Activated naive CD8-positive, alpha-beta T cell treated with anti-CD3 and anti-CD28 coated beads, Interleukin-2, amount 10 ng/mL, durations not matched to agents 7 days and 5 days (primary cell): ENCODE measurements at regions not wholly inside any gene's neighbourhood (a gene's known extent, or its start where the extent isn't known, plus 50 kb on each side); places are given as distances from the start of the nearest gene placed in this dataset.
"Not testable (repeated sequence)": the region's sequence is repeated elsewhere in the genome, so short reads cannot be mapped to it uniquely, and the experiment has no call there.

Experiments
- ATAC-seq: fragments of 150-1000 bp; cut with Tn5 transposase; one replicate; pipeline ENCODE4 v1.10.0; 2021; ENCODE audit warnings: low read depth, moderate library complexity
- POLR2A ChIA-PET: fragments of 350-600 bp; sonication (Branson Sonifier 250); formaldehyde crosslinking; loops from one replicate; lab custom pipeline; 2021; ENCODE audit warnings: antibody characterized with exemption; lab: Charles Lee
- DNase-seq: peaks from one replicate; pipeline ENCODE4 v3.0.0; 2021
- H3K27ac Mint-ChIP-seq: one replicate; pipeline ENCODE4 v1.8.0; 2022; ENCODE audit warnings: mild to moderate bottlenecking, mixed read lengths
- H3K27me3 Mint-ChIP-seq: one replicate; pipeline ENCODE4 v1.8.0; 2022; ENCODE audit warnings: mild to moderate bottlenecking, moderate library complexity, mixed read lengths
- H3K36me3 Mint-ChIP-seq: one replicate; pipeline ENCODE4 v1.8.0; 2021; ENCODE audit warnings: mild to moderate bottlenecking, mixed read lengths
- H3K4me1 Mint-ChIP-seq: one replicate; pipeline ENCODE4 v1.8.0; 2021; ENCODE audit warnings: mixed read lengths
- H3K4me3 Mint-ChIP-seq: one replicate; pipeline ENCODE4 v1.8.0; 2022; ENCODE audit warnings: mild to moderate bottlenecking, moderate library complexity, mixed read lengths
- H3K9me3 Mint-ChIP-seq: one replicate; pipeline ENCODE4 v1.8.0; 2021; ENCODE audit warnings: mixed read lengths

- peaks cover 11% of the 10 kb centered on the region for H3K27me3 Mint-ChIP-seq
- peaks cover 34% of the 10 kb centered on the region for H3K36me3 Mint-ChIP-seq
- POLR2A ChIA-PET = no interaction called here
- H3K4me1 Mint-ChIP-seq = peaks cover 38% of the 10 kb centered on the region
- DNase-seq (no peak), ATAC-seq (no peak)
- H3K4me3 Mint-ChIP-seq = no peak overlapping the region
- no peaks in the 10 kb centered on the region for H3K9me3 Mint-ChIP-seq
- no peak overlapping the region for H3K27ac Mint-ChIP-seq
These were observed 87.1 kb upstream of the KCNA1 start for GRCh38 chr12:4822572-4822971.

DNA sequence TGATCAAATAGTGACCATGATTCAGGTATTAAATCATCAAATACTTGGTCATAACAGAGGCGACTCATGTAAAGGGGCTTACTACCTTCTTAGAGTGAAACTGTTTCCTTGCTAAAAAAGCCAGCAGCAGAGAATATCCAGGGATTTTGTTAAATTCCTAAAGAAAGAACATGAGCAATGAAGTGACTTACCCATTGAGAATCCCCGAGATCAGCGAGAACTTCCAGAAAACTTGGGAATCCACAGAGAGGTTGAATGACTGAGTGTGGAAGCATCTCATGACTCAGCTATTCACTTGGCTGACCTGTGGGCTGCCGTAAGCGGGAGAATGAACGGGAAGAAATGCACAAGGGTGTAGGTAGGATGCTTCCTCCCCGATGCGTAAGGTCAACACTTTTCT lies 85.3 kb upstream of the KCNA1 start:
- Mint-ChIP-seq H3K9me3 (no peaks in the 10 kb centered on the region), H3K27ac (peak overlapping the region; percentile 25), H3K4me1 (peaks cover 48% of the 10 kb centered on the region), H3K27me3 (peaks cover 1% of the 10 kb centered on the region), H3K36me3 (peaks cover 33% of the 10 kb centered on the region), H3K4me3 (peak overlapping the region; percentile 23)
- DNase-seq (no peak), ATAC-seq (no peak)
- POLR2A ChIA-PET = no interaction called here

DNA sequence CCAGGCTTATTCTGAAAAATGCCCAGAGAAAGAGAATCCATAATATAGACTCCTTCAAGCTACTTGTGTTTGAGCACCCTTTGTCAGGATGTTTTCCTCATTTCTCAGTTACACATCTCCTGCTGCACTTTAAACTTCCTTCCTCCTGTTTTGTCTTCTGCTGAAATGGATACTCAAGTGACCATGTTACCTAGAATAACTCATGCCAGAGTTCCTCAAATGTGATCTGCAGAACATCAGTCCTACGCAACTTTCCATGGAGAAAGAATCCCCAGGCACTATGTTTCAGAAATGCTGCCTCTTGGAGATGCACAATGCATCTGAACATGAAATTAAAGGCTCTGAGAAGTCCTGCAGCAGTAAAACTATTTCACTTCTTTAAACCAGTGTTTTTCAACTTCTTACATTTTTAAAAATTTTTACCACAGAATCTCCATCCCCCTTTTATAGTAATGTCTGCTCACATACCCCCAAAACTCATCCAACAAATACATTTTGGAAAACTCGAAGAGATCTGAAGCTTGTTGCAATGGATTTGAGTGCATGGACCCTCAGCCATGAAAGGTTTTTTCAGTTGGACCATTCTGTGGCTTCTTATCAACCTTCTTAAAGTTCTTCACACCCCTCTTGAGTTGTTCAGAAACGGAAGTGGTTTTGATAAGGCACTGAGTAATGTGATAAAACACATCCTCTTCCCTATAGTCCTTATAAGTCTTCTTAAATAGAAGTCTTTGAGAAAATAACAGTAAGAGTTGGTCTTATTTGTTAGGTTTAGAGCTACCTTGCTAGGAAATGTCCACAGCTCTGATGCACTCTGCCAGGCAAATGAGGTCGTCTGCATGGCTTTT lies 84.5 kb upstream of the KCNA1 start:
- Mint-ChIP-seq H3K4me1 (peaks cover 57% of the 10 kb centered on the region), H3K36me3 (peaks cover 33% of the 10 kb centered on the region), H3K27me3 (no peaks in the 10 kb centered on the region), H3K9me3 (no peaks in the 10 kb centered on the region), H3K4me3 (peak overlapping the region; percentile 75), H3K27ac (peak overlapping the region; percentile 92)
- ATAC-seq (peak; percentile 57), DNase-seq (no peak)
- POLR2A ChIA-PET = no interaction called here

DNA sequence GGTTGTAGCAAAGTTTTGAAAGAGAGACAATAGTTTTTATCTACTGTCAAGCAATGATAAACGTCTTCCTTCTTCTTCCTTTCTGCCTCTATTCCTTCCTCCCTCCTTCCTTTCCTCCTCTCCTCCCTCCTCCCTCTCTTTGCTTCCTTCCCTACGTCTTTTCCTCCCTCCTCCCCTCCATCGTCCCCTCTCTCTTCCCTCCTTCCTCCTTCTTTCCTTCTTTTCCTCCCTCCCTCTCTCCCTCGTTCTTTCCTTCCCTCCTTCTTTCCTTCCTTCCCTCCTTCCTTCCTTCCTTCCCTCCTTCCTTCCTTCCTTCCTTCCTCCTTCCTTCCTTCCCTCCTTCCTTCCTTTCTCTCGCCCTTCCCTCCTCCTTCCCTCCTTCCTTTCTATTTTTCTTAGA lies 82.8 kb upstream of the KCNA1 start:
- no peak for DNase-seq
- no peak for ATAC-seq
- H3K27ac Mint-ChIP-seq = peak overlapping the region; percentile 67
- peak overlapping the region; percentile 87 for H3K4me3 Mint-ChIP-seq
- POLR2A ChIA-PET = no interaction called here
- H3K9me3 Mint-ChIP-seq = no peaks in the 10 kb centered on the region
- H3K4me1 Mint-ChIP-seq = peaks cover 63% of the 10 kb centered on the region
- peaks cover 33% of the 10 kb centered on the region for H3K36me3 Mint-ChIP-seq
- no peaks in the 10 kb centered on the region for H3K27me3 Mint-ChIP-seq

DNA sequence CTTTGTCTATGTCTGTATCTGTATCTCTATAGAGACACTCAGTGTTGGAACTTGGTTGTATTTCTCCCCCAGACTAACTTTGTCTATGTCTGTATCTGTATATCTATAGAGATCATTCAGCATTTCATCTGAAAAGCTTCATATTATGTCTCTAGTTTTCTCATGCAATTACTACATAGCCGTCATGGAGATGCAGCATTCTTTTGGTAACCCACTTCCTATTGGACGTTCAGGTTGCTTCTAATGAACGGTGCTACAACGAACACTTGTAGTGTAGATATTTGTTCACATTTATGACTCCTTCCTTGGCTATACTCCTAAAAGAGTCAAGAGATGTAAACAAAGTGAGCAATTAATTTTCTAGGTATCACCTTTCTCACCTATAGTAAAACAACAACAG lies 81.5 kb upstream of the KCNA1 start:
- ATAC-seq (no peak), DNase-seq (no peak)
- Mint-ChIP-seq H3K4me3 (peak overlapping the region; percentile 87), H3K27ac (peak overlapping the region; percentile 88), H3K9me3 (peaks cover 6% of the 10 kb centered on the region), H3K36me3 (peaks cover 32% of the 10 kb centered on the region), H3K4me1 (peaks cover 63% of the 10 kb centered on the region), H3K27me3 (no peaks in the 10 kb centered on the region)
- POLR2A ChIA-PET = interaction anchor here (0.8 to 0.9 kb wide), 2 partner anchors 9 to 12 kb away, joined by 3 read pairs; no protein-coding TSS in a partner anchor

DNA sequence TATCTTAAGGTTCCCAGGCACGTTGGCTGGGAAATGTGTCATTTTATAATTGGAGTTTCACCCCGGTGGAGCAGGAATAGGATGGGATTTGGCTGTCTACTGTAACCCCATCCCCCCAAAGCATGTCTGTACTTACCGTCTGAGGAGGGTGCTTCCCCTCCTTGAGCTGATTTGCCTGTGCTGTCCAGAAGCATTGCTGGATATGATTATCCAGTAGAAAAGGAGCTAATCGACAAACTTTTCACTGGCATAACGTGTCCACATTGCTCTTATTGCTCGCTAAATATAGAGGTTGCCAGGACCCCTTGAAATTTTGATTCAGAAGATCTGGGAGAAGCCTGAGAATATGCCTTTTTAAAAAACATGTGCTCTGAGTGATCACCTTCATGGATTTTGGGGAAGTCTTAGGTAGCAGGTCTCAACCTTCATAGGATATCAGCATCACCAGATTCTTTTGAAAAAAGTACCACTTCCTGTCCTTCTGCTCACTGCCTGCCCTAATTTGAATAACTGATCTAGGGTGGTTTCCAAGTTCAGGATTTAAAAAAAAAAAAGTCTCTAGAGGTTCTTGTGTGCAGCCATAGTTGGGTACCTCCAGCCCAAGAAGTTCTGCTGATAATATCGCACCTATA lies 80.4 kb upstream of the KCNA1 start:
- Mint-ChIP-seq H3K27me3 (no peaks in the 10 kb centered on the region), H3K27ac (peak overlapping the region; percentile 88), H3K4me3 (peak overlapping the region; percentile 87), H3K4me1 (peaks cover 61% of the 10 kb centered on the region), H3K9me3 (peaks cover 10% of the 10 kb centered on the region), H3K36me3 (peaks cover 30% of the 10 kb centered on the region)
- DNase-seq (no peak), ATAC-seq (peak; percentile 84)
- POLR2A ChIA-PET = interaction anchor here (1.4 to 2.2 kb wide), 2 partner anchors 20 to 180 kb away, joined by 4 to 8 read pairs; partner anchors contain the start of genes AKAP3 and NDUFA9

GRCh38 chr12:4829793-4830162 lies 79.9 kb upstream of the KCNA1 start:
- Mint-ChIP-seq H3K9me3 (peaks cover 10% of the 10 kb centered on the region), H3K27ac (peak overlapping the region; percentile 88), H3K4me1 (peaks cover 57% of the 10 kb centered on the region), H3K36me3 (peaks cover 27% of the 10 kb centered on the region), H3K4me3 (peak overlapping the region; percentile 87), H3K27me3 (no peaks in the 10 kb centered on the region)
- POLR2A ChIA-PET = interaction anchor here (1.4 to 2.2 kb wide), 2 partner anchors 20 to 181 kb away, joined by 4 to 8 read pairs; partner anchors contain the start of genes AKAP3 and NDUFA9
- ATAC-seq = peak; percentile 19
- DNase-seq = no peak

- Mint-ChIP-seq H3K9me3 (peaks cover 12% of the 10 kb centered on the region), H3K36me3 (peaks cover 22% of the 10 kb centered on the region), H3K27me3 (peaks cover 4% of the 10 kb centered on the region), H3K27ac (peak overlapping the region; percentile 88), H3K4me3 (peak overlapping the region; percentile 87), H3K4me1 (peaks cover 48% of the 10 kb centered on the region)
- POLR2A ChIA-PET = interaction anchor here (2.2 kb wide), 1 partner anchor 182 kb away, joined by 8 read pairs; the partner anchor contains the start of genes AKAP3 and NDUFA9
- ATAC-seq = no peak
- DNase-seq = no peak
These were observed 79.0 kb upstream of the KCNA1 start for GRCh38 chr12:4830556-4831210.

DNA sequence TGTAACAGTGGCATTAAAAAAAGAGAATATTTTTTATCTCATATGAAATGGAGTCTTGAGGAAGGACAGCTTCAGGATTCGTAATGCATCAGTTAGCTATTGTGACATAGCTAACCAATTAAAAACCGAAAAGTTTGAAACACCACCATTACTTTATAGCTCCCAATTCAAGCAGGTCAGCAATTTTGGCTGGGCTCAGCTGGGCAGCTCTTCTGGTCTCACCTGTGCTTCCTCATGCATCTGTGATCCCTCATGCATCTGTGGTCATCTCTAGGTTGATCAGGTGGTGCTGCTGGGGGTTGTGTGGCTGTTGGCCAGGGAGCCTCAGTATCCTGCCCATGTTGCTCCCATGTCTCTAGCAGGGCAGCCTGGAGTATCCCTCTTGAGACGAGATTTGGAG lies 76.7 kb upstream of the KCNA1 start:
- no peak for ATAC-seq
- H3K4me1 Mint-ChIP-seq = peaks cover 34% of the 10 kb centered on the region
- peaks cover 12% of the 10 kb centered on the region for H3K9me3 Mint-ChIP-seq
- peak overlapping the region; percentile 28 for H3K27ac Mint-ChIP-seq
- POLR2A ChIA-PET = no interaction called here
- H3K4me3 Mint-ChIP-seq = no peak overlapping the region
- peaks cover 22% of the 10 kb centered on the region for H3K27me3 Mint-ChIP-seq
- DNase-seq = no peak
- peaks cover 12% of the 10 kb centered on the region for H3K36me3 Mint-ChIP-seq

DNA sequence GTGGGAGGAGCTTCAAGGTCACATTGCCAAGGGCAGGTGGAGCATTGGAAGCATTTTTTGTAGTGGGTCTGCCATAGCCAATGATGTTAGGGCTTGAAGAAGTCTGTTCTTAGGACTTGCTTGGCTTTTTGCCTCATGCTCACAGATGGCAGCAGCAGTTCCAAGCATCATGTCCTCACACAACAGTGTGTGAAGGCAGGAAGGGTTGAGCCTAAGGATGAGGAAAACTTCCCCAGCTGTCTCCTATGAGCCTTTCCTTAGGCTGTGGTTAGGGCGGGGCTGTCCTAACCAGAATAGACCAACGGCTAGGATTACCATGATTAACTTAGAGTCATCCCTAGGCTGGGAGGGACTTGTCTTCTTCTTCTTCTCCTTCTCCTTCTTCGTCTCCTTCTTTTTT lies 76.2 kb upstream of the KCNA1 start:
- peaks cover 29% of the 10 kb centered on the region for H3K4me1 Mint-ChIP-seq
- POLR2A ChIA-PET = no interaction called here
- H3K9me3 Mint-ChIP-seq = peaks cover 13% of the 10 kb centered on the region
- ATAC-seq = no peak
- H3K27me3 Mint-ChIP-seq = peaks cover 25% of the 10 kb centered on the region
- peak overlapping the region; percentile 28 for H3K27ac Mint-ChIP-seq
- no peak for DNase-seq
- peaks cover 10% of the 10 kb centered on the region for H3K36me3 Mint-ChIP-seq
- H3K4me3 Mint-ChIP-seq = no peak overlapping the region

GRCh38 chr12:4842401-4842800 lies 67.3 kb upstream of the KCNA1 start:
- DNase-seq, H3K27ac Mint-ChIP-seq, H3K4me1 Mint-ChIP-seq, ATAC-seq, H3K4me3 Mint-ChIP-seq, POLR2A ChIA-PET, H3K36me3 Mint-ChIP-seq: not testable (repeated sequence)
- peaks cover 63% of the 10 kb centered on the region for H3K27me3 Mint-ChIP-seq
- H3K9me3 Mint-ChIP-seq = peaks cover 10% of the 10 kb centered on the region

GRCh38 chr12:4843907-4844306 lies 65.8 kb upstream of the KCNA1 start:
- H3K27me3 Mint-ChIP-seq = peaks cover 53% of the 10 kb centered on the region
- H3K36me3 Mint-ChIP-seq = no peaks in the 10 kb centered on the region
- H3K27ac Mint-ChIP-seq = no peak overlapping the region
- H3K4me3 Mint-ChIP-seq = no peak overlapping the region
- ATAC-seq (no peak), DNase-seq (no peak)
- peaks cover 7% of the 10 kb centered on the region for H3K9me3 Mint-ChIP-seq
- POLR2A ChIA-PET = no interaction called here
- H3K4me1 Mint-ChIP-seq = no peaks in the 10 kb centered on the region

GRCh38 chr12:4847713-4848112 lies 62.0 kb upstream of the KCNA1 start:
- Mint-ChIP-seq H3K27ac (no peak overlapping the region), H3K9me3 (peaks cover 1% of the 10 kb centered on the region), H3K4me1 (peaks cover 1% of the 10 kb centered on the region), H3K4me3 (no peak overlapping the region), H3K27me3 (peaks cover 31% of the 10 kb centered on the region), H3K36me3 (no peaks in the 10 kb centered on the region)
- DNase-seq (no peak), ATAC-seq (no peak)
- POLR2A ChIA-PET = no interaction called here
